Endothelial cell of umbilical vein (primary cell): ENCODE measurements at regions not wholly inside any gene's neighbourhood (a gene's known extent, or its start where the extent isn't known, plus 50 kb on each side); places are given as distances from the start of the nearest gene placed in this dataset.
"Not testable (repeated sequence)": the region's sequence is repeated elsewhere in the genome, so short reads cannot be mapped to it uniquely, and the experiment has no call there.

Experiments
- BruUV-seq: library from RNA; stranded (reverse); fragments of 400-500 nt; replicated peaks from 2 replicates; lab custom pipeline; 2021; lab: Mats Ljungman, UMichigan
- CTCF ChIA-PET: fragments of 300-600, 350-600 bp; sonication (Branson Sonifier 250); formaldehyde crosslinking; loops from one replicate; lab custom pipeline; 2021; ENCODE audit warnings: antibody characterized with exemption, inconsistent platforms; lab: Charles Lee
- POLR2A ChIA-PET: fragments of 300-600, 350-600 bp; sonication (Branson Sonifier 250); formaldehyde crosslinking; loops from one replicate; lab custom pipeline; 2021; ENCODE audit warnings: antibody characterized with exemption, inconsistent platforms; lab: Charles Lee
- DNase-seq: peaks from one replicate; pipeline ENCODE4 v3.0.0-alpha.2; 2011; ENCODE audit warnings: low read depth, low spot score
- FAIRE-seq: peaks from 2 replicates; lab custom pipeline; 2011; peaks lifted over from hg19 to GRCh38; lab: Jason Lieb, UNC
- H2AFZ ChIP-seq: 2 replicates; pipeline ENCODE4 v1.6.0; 2012; ENCODE audit warnings: low read depth, low read length, control low read depth, inconsistent platforms
- H3K27ac ChIP-seq: 2 replicates; pipeline ENCODE4 v1.5.1; 2011; ENCODE audit warnings: low read depth, mild to moderate bottlenecking, control low read depth, low read length, moderate library complexity; ENCODE audit not compliant: insufficient read depth
- H3K27me3 ChIP-seq, 2 experiments: 2 replicates each; pipeline versions ENCODE4 v1.6.0 to v1.6.1; 2011; ENCODE audit warnings: low read length in 2 of 2, mixed read lengths in 1 of 2; ENCODE audit not compliant: control insufficient read depth in 2 of 2, insufficient read depth in 2 of 2
- H3K36me3 ChIP-seq, 2 experiments: 2 replicates in 1 of 2; 3 replicates in 1 of 2; pipeline ENCODE4 v1.5.1; 2011; ENCODE audit warnings: low read length in 2 of 2, mild to moderate bottlenecking in 1 of 2, moderate library complexity in 1 of 2; ENCODE audit not compliant: control insufficient read depth in 2 of 2, insufficient read depth in 2 of 2; ENCODE audit errors: extremely low read depth in 1 of 2
- H3K4me1 ChIP-seq: 3 replicates; pipeline ENCODE4 v1.5.1; 2011; ENCODE audit warnings: mild to moderate bottlenecking, low read length; ENCODE audit not compliant: control insufficient read depth, insufficient read depth; ENCODE audit errors: extremely low read depth
- H3K4me2 ChIP-seq: 2 replicates; pipeline ENCODE4 v1.6.1; 2011; ENCODE audit warnings: low read length, control low read depth, mixed read lengths; ENCODE audit not compliant: insufficient read depth
- H3K4me3 ChIP-seq, 3 experiments: fragments of 200-600 bp in 1 of 3; sonication (generic), shearing (Covaris generic) in 1 of 3; replicated peaks in 1 of 3; 2 replicates each; pipeline ENCODE4 v1.5.1; 2011 to 2016; ENCODE audit warnings: control low read depth in 3 of 3, low read length in 3 of 3, mild to moderate bottlenecking in 2 of 3, inconsistent platforms in 1 of 3, low read depth in 1 of 3, moderate library complexity in 1 of 3; ENCODE audit not compliant: insufficient read depth in 1 of 3
- H3K79me2 ChIP-seq: 2 replicates; pipeline ENCODE4 v1.6.0; 2012; ENCODE audit warnings: low read length, inconsistent platforms; ENCODE audit not compliant: control insufficient read depth, insufficient read depth
- H3K9ac ChIP-seq: replicated peaks from 2 replicates; pipeline ENCODE3; 2011; ENCODE audit warnings: low read length, control low read depth; ENCODE audit not compliant: insufficient read depth; ENCODE audit errors: extremely low read depth
- H3K9me1 ChIP-seq: replicated peaks from 3 replicates; pipeline ENCODE4 v1.6.0; 2011; ENCODE audit warnings: mild to moderate bottlenecking, low read length; ENCODE audit not compliant: control insufficient read depth, insufficient read depth; ENCODE audit errors: extremely low read depth
- H3K9me3 ChIP-seq: replicated peaks from 2 replicates; pipeline ENCODE4 v1.5.1; 2012; ENCODE audit warnings: low read length, inconsistent platforms; ENCODE audit not compliant: control insufficient read depth, insufficient read depth
- H4K20me1 ChIP-seq: replicated peaks from 2 replicates; pipeline ENCODE3; 2011; ENCODE audit warnings: mild to moderate bottlenecking, low read length; ENCODE audit not compliant: control insufficient read depth, insufficient read depth; ENCODE audit errors: extremely low read depth
- FOS ChIP-seq: IDR thresholded peaks from 2 replicates; pipeline ENCODE4 v1.6.1; 2011; ENCODE audit warnings: mild to moderate bottlenecking, low read length, moderate library complexity, borderline replicate concordance; ENCODE audit not compliant: insufficient read depth
- GATA2 ChIP-seq: IDR thresholded peaks from 2 replicates; pipeline ENCODE4 v1.7.0; 2011; ENCODE audit warnings: low read depth, mild to moderate bottlenecking, moderate library complexity, mixed read lengths, low read length; ENCODE audit not compliant: insufficient read length, insufficient read depth
- POLR2A ChIP-seq: IDR thresholded peaks from 2 replicates; pipeline ENCODE4 v1.6.1; 2012; ENCODE audit warnings: low read depth, mild to moderate bottlenecking, control low read depth, low read length
- POLR2AphosphoS5 ChIP-seq: IDR thresholded peaks from 2 replicates; pipeline ENCODE4 v1.6.1; 2012; ENCODE audit warnings: low read depth, mild to moderate bottlenecking, control low read depth, low read length, moderate library complexity; ENCODE audit not compliant: insufficient read depth
- dilution Hi-C: fragments of 300-500 bp; cut with MboI; formaldehyde crosslinking; loops from one replicate; pipeline ENCODE4 v1.15.0; 2019; ENCODE audit warnings: low sequenced_read_pairs; ENCODE audit not compliant: extremely low pct_ligation_motif_present
- intact Hi-C: fragments of 100-400 bp; cut with micrococcal nuclease; formaldehyde crosslinking; loops from one replicate; pipeline ENCODE4 v1.10.0; 2022

- FAIRE-seq (peak; percentile 62), DNase-seq (peak; percentile 23)
- Histone ChIP-seq H3K36me3 (no peaks in the 10 kb centered on the region), H2AFZ (peak overlapping the region; percentile 2), H3K27me3 (no peaks in the 10 kb centered on the region), H3K79me2 (no peaks in the 10 kb centered on the region), H3K9me1 (no peaks in the 10 kb centered on the region), H3K27ac (peak overlapping the region; percentile 2), H3K4me3 (no peak overlapping the region), H3K4me1 (peaks cover 47% of the 10 kb centered on the region), H3K9ac (no peak overlapping the region), H3K4me2 (peak overlapping the region; percentile 38), H4K20me1 (no peaks in the 10 kb centered on the region), H3K9me3 (no peaks in the 10 kb centered on the region)
- BruUV-seq = no TSS peak
- ChIA-PET CTCF (no interaction called here), POLR2A (no interaction called here)
- dilution Hi-C loops = no loop called here
- TF ChIP-seq POLR2A = no peak
- peak; percentile 44 for TF ChIP-seq GATA2
- TF ChIP-seq POLR2AphosphoS5 = peak; percentile 40
- no peak for TF ChIP-seq FOS
- intact Hi-C loops = loop anchor here (10.0 kb wide), 1 partner anchor 338 kb away; the partner anchor contains the start of gene CRPPA
Observed at GRCh38 chr7:16086743-16087142, 334.6 kb downstream of the CRPPA start.

GRCh38 chr7:16085780-16086179, 335.6 kb downstream of the CRPPA start:
- POLR2A ChIA-PET, H3K27me3 ChIP-seq, H3K27ac ChIP-seq, DNase-seq, H3K9me1 ChIP-seq, H3K9ac ChIP-seq, dilution Hi-C loops, BruUV-seq, H3K36me3 ChIP-seq, H4K20me1 ChIP-seq, H3K79me2 ChIP-seq, H3K4me2 ChIP-seq, H2AFZ ChIP-seq, H3K9me3 ChIP-seq, FAIRE-seq, H3K4me3 ChIP-seq: not testable (repeated sequence)
- peaks cover 42% of the 10 kb centered on the region for H3K4me1 ChIP-seq
- CTCF ChIA-PET = interaction anchor here (2.9 kb wide), 1 partner anchor 12 kb away, joined by 38 read pairs; no protein-coding TSS in a partner anchor
- intact Hi-C loops = loop anchor here (10.0 kb wide), 1 partner anchor 339 kb away; the partner anchor contains the start of gene CRPPA
